Left colon (tissue), 2 donors: ENCODE measurements at regions not wholly inside any gene's neighbourhood (a gene's known extent, or its start where the extent isn't known, plus 50 kb on each side); places are given as distances from the start of the nearest gene placed in this dataset.
"Not testable (repeated sequence)": the region's sequence is repeated elsewhere in the genome, so short reads cannot be mapped to it uniquely, and the experiment has no call there.

Source experiments
- ATAC-seq: fragments of 200-7000 bp; cut with Tn5 transposase; one replicate; pipeline ENCODE4 v1.9.1; 2020; ENCODE audit warnings: mild to moderate bottlenecking, moderate library complexity
- DNase-seq, 2 donors: peaks; one replicate each; pipeline ENCODE4 v3.0.0-alpha.2; 2020
- intact Hi-C, 2 donors: fragments of 100-400 bp; cut with DNase I in 1 of 2; cut with micrococcal nuclease in 1 of 2; formaldehyde crosslinking; loops; one replicate each; pipeline versions ENCODE4 v1.11.2 to v1.14.0; 2022; cut with DNase I, micrococcal nuclease
- donor health status: DM: no; HTN: no; CAD: no.
- donor health status: DM: yes; HTN: yes; CAD: no.

DNA sequence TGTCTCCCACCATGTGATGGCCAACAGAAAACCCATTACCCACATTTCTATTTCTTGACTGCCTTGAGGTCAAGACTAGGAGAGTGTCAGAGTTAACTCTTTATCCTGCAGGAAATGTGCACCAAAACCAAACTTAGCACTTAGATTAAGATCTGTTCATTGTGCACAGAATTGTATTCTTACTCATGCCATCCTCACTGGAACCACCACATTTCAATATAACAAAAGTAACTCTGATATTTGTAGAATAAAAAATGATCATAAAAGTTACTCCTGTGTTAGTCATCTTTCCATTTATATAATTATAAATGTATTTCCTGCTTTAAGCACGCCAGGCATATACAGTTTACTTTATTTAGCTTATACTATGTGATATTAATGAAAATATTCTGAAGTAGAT lies 193.0 kb upstream of the DPYD start:
- ATAC-seq (no peak), DNase-seq (no peak)
- intact Hi-C loops = no loop called here

DNA sequence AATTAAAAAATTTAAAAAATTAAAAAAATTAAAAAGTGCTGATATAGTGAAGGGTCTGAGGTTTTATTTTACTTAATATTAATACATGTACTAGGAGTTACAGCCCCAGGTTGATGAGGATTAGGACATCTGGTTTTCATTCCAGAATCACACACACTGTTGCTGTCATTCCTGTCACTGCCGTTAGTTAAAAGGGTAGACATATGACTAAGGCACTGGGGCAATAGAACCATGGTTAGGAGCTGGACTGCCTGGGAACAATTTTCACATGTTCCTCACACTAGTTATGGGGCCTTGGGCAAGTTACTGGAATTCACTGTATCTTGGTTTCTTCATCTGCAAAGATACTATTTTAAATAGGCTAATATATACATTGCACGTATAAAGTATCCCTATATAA lies 191.8 kb upstream of the DPYD start:
- DNase-seq (no peak), ATAC-seq (no peak)
- intact Hi-C loops = no loop called here

DNA sequence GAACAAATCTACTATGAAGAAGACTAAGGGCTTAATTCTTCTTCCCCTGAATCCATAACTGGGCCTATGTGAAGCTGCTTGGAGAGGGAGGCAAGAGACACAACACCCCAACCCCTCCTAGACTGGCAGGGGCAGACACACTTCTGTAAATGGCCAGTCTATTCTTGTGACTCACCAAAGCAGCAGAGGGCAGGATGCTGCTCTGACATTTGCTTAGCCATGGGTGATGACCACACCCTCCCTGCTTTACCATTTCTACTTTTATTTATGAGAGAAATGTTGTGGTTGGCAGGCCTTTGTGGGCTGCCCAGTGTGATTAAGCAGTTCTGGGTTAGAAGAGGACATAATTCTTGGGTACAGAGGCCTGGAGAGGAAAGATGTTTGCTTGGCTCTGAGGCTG lies 189.8 kb upstream of the DPYD start:
- ATAC-seq (no peak), DNase-seq (no peak)
- intact Hi-C loops = no loop called here

DNA sequence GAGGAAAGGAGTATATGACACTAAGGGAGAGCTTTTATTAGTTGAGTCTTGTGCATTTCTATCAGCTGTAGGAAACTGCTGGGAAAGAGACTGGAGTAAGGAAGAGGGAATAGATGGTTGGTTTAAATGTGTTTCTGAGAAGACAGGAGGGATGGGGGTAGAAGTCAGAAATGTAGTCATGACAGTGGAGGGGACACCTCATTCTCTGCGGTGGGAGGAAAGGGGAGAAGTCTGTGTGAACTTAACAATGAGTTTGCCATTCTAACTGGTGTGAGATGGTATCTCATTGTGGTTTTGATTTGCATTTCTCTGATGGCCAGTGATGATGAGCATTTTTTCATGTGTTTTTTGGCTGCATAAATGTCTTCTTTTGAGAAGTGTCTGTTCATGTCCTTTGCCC lies 187.5 kb upstream of the DPYD start:
- DNase-seq, intact Hi-C loops, ATAC-seq: not testable (repeated sequence)

DNA sequence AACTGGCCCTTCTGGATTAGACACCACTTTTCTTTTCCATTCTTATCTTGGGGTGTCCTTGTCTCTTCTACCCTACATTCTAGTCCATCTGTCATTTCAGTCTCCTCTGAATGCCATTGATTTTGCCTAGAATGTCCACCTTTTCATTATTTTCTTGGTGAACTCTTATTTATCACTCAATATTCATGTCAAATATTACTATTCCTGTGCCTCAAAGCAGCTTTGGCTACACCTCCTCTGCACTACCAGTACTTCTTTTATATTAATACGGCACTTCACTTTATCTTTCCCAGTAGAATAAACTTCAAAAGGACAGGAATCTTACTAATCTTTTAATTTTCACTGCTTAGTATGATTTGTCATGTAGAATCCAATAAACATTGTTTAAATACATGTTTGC lies 186.4 kb upstream of the DPYD start:
- ATAC-seq = no peak
- no peak for DNase-seq
- intact Hi-C loops = no loop called here

DNA sequence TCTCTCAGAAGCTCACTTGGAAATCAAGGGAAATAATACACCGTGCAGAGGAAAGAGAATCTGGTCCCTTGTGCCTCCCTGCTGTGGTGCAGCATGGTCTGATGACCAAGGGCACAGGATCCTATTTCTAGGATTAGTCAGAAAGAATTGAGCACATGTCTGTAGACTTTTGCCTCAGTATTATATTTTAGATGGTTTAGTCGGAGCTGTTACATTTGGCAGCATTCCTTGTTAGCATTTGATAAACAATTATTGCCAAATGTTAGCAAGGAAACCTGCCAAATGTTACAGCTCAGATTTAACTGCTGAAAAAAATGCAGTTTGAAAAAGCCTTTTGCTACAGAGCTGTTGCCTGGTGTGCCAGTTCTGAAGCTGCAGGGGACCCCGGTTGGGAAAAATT lies 183.5 kb upstream of the DPYD start:
- DNase-seq (no peak), ATAC-seq (no peak)
- intact Hi-C loops = no loop called here

DNA sequence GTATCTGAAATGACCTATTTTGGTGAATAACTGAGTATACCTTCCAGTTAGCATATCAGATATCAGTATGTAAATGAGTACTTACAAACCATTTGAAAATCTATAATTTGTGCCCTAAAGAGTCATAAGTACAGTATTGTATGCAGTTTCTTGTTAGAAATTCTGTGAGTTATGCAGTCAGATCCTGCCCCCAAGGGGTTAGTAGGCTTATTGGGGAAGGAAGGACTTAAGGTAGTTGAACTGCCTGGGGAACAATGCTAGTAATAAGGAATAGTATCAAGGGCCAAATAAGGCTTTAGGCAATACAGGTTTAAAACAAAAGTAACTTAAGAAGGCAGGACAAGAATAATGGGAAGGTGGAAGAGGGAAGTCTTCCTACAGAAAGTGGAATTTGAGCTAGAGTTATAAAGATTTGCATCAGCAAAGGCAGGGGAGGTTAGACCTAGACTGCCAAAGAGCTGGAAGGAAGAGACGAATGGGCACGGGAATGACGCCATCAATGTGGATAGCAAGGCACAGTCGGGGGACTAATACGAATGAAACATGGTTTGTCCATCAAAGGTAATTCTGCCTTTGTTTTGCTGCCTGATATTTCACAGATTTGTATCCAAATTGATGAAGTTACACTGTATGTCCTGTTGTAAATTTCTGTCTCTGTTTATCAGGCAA lies 182.9 kb upstream of the DPYD start:
- DNase-seq (no peak), ATAC-seq (no peak)
- intact Hi-C loops = no loop called here

DNA sequence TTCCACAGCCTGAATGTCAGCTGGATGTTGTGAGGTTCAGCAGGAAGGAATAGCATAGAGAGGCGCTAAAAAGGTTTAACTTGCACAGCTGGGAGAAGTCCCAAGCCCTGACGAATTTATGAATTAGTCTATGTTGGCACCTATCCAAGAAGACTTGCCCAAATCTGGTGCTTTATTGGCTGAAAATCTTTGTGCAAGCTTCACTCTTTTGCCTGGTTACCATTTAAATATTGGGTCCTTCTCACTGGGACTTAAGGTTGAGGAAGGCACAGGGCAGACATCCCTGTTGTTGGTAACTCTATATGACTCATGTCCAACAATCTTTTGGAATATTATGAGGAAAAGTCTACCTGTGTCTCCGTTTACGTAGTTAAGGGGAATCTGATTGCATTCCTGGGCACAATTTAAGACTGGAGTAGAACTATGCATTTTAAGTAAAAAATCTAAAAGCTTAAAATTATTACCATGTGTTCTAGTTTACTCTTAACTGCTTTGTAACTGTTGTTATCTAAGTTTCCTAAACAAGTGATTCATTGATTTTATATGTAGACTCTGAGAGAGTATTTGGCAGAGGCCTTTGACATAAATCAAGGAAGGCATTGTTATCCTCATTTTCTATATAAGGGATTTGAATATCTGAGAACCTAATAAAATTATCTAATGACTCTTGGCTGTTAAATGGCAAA lies 181.7 kb upstream of the DPYD start:
- intact Hi-C loops = no loop called here
- DNase-seq = no peak

DNA sequence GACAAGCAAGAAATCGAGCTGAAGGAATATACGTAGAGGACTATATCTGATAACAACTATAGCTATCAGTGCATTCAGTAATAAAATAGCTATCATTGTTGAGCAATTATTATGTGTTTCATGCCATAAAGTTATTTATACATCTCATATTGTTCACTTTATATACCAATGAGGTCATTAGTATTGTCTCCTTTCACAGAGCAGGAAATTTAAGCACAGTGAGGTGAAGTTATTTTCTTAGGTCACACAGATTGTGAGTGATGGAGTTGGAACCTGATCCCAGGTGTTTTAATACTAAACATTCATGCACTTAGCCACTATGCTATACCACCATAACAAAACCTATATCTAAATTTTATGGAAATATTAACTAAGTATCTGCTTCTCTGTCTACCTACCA lies 180.5 kb upstream of the DPYD start:
- intact Hi-C loops = no loop called here
- no peak for DNase-seq
- ATAC-seq = no peak

More for the DNA sequence above, 181.7 kb upstream of the DPYD start:
- no peak for ATAC-seq

DNA sequence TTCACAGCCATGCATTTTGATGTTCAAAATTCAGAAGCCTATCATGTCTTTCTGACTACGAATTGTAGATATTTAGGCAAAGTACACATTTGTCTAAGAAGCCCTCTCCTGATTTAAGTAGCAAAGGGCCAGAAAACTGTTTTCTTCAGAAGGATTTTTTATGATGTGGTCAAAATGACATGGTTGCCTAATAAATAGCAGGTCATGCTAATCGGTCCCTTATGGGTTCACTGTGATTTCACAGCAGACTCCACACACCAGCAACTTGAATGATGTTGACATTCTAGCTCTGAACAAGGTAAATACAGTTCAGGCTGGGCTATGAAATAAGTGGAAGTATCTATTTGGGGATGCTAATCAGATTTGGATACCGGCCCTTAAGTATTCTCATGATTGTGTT lies 178.7 kb upstream of the DPYD start:
- intact Hi-C loops = no loop called here
- no peak for ATAC-seq

DNA sequence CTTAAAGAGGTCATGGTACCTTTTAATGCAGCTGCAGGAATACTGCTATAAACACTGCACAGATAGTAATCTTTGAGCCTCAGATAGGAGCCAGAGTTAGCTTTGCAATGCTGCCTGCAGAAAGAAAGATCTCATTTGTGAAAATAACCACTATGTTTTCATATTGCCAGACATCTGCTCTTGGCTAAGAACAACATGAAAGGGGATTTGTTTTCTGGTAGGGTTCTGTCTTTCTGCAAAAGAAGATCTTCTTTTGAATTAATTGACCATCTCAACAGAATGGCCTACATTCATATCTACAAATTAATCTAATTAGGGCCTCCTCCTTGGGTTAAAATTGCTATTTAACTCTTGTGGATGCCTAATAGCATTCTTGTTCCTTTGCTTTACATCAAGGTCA lies 177.6 kb upstream of the DPYD start:
- intact Hi-C loops = no loop called here

More for the DNA sequence above, 178.7 kb upstream of the DPYD start:
- DNase-seq = no peak

DNA sequence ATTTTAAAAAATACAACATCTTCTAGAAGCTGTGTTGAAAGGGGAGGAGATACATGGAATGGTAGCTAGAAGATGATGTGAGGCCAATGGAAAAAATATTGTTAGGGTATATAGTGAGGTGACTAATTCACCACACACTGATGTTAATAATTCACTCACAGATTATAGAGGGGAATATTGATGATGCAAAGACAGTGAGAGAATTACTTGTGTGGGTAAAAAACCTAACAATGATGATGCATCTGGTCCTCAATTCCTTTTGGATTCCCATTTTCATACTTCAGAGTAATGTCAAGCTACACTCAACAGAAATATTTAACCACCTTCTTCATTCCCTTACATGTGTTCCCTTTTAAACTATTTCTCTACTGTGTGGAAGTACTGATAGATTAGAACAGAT lies 169.5 kb upstream of the DPYD start:
- intact Hi-C loops = no loop called here
- DNase-seq (no peak), ATAC-seq (no peak)

More for the DNA sequence above, 177.6 kb upstream of the DPYD start:
- ATAC-seq (no peak), DNase-seq (no peak)

DNA sequence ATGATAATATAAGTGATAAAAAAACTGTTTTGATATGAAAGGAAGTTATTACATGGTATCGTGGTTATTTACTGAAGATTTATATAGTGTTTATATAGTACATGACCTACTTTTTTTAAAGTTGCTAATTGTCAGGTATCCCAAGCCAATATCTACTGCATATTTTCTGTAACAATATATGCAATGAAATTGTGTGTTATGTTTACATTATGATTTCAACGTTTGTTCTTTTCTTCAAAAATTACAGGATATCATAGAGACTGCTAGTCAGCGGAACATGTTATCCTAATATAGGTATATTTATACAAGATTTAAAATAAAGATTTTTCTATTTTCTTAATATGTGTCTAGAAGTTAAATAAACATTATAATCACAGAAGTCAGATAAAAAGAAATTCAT lies 167.5 kb upstream of the DPYD start:
- intact Hi-C loops = no loop called here
- ATAC-seq = no peak

DNA sequence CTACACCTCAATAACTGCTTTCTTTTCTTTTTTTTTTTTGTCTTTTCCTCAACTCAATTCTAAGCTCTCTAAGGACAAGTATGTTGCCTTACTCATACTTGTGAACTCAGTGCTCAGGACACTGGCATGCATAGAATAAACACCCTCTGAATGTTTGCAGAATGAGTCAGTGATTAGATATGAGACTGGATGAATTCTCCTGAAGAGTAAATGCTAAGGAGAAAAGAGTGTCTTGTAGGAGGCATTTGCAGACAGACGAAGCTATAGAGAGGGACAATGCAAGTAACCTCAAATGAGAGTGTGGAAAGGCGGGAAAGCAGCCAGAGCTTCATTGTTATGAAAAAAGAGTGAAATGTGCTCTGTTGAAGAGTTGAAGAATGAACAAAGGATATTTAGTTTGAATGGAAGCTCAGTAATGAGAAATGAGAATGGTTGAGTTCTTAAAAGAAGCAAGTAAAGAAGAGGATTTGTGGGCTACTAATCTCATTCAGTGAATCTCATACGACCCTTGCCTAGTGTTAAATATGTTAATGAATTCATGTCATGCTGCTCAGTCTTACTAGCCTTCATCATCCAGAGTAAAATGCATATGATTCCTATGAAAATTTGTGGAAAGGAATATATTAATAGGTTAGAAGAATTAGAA lies 166.1 kb upstream of the DPYD start:
- intact Hi-C loops = no loop called here
- DNase-seq (no peak), ATAC-seq (no peak)

More for the DNA sequence above, 167.5 kb upstream of the DPYD start:
- no peak for DNase-seq

DNA sequence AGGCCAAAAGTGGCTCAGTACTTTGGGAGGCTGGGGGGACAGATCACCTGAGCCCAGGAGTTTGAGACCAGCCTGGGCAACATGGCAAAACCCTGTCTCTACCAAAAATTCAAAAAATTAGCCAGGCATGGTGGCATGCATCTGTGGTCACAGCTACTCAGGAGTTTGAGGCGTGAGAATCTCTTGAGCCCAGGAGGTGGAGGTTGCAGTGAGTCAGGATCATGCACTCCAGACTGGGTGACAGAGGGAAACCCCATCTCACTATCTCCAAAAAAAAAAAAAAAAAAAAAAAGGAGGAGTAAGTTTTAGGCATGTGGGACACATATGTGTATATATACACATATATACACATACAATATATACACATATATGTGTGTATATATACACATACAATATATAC lies 165.3 kb upstream of the DPYD start:
- no peak for ATAC-seq
- intact Hi-C loops = no loop called here

DNA sequence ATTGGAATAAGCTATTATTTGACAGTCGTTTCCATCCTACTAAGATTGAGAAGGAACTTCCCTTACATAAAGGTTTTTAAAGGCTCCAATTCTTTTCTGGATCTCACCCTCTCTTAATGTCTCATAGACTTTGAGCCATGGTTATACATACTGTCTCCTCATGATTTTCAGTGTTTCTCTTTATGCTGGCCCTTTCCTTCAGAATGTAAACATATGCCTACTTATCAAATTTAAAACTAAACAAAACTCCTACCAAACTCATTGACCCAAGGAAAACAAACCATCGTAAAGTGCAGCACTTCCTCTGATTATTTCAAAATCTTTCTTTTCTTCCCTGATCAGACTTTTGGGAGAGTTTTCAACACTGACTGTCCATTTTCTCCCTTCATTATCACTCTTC lies 163.4 kb upstream of the DPYD start:
- DNase-seq = no peak
- ATAC-seq = no peak
- intact Hi-C loops = no loop called here

More for the DNA sequence above, 165.3 kb upstream of the DPYD start:
- DNase-seq = no peak

DNA sequence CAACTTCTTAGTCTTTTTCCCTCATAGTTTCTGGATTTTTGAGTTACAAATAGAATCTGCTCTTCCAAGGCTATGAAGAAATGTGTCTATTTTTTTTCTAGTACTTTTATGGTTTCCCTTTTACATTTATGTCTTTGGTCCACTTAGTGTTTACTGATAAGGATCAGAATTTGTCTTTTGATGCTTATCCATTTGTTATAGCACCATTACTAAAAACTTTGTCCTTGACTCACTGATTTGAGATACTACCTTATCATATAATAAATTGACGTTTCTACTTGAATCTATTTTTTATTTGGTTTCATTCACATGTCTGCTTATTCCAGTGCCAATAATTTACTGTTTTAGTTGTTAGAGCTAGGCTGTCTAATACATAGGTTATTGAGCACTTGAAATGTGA lies 161.1 kb upstream of the DPYD start:
- intact Hi-C loops = no loop called here
- ATAC-seq = no peak
- no peak for DNase-seq

DNA sequence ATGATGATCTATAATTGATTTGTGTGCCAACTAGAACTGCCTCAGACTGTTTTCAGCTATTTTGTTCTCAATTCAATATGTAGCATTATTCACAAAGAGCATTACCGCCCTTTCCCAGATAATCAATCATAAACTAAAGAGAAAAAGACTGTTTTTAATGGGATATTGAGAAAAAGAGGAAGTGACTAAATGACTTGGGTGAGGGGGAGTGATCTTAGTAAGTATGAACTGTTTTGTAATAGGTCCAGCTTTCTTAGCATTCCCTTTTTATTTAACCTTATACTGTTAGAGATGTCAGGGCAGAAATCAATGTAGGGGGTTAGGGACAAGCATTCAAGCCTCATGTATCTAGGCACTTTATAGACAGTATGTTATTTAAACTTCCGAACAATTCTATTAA lies 157.8 kb upstream of the DPYD start:
- intact Hi-C loops = no loop called here
- ATAC-seq = no peak

DNA sequence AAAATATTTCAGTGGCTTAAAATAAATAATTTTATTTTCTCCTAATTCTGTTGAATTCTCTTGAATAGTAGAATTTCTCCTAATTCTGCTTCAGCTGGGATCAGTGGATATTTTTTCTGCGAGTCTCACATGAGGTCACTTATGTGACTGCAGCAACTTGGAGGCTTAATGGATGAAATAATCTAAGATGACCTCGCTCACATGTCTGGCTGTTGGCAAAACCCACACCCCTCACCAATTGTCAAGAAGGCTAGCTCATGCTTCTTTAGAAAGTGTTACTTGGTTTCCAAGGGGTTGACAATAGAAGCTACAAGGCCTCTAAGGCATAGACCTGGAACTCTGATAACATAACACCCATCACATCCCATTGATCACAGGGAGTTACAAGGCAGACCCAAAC lies 156.9 kb upstream of the DPYD start:
- intact Hi-C loops = no loop called here
- DNase-seq (no peak), ATAC-seq (no peak)

More for the DNA sequence above, 157.8 kb upstream of the DPYD start:
- DNase-seq = no peak

DNA sequence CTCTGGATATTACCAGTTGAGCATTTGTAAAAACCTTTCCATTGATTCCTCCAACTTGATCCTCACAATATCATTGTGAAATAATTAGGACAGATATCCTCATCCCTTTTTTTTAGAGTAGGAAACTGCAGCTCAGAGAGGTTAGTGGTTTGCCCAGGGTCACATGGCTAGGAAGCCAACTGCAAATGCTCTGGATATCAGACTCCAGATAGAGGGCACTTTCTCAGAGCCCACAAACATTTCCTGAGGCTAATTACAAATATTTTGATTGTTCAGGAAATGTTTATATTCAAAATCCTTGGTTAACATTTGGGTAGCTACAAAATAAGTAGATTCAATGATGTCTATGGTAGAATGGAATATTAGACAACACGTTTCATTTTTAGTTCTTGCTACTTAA lies 154.8 kb upstream of the DPYD start:
- DNase-seq = no peak
- ATAC-seq = no peak
- intact Hi-C loops = no loop called here
